ENCODE measurements at regions not wholly inside any gene's neighbourhood (a gene's known extent, or its start where the extent isn't known, plus 50 kb on each side); places are given as distances from the start of the nearest gene placed in this dataset.

DNA sequence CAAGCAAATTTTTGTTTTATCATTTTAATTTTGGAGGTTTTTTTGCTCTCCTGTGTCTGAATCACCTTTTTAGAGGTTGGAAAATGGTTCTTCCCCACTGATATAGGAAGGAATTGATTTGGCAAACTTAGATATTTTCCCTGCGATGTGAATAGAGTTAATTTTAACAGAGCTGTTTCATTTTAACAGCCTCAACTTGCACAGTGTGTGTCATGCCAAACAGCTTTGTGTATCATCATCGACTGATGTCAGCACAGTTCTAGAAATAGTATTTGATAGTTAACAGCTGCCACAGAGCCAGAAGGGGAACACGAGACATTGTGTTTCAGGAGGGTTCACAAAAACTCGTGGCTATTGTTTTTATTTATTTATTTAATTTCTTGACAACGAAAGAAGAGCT lies 243.1 kb upstream of the FOXN3 start:
- intact Hi-C loops (cut with DNase I) = no loop called here
- Histone ChIP-seq H3K36me3 (no peaks in the 10 kb centered on the region), H3K9me3 (peaks cover 0 to 6% (median 0%) of the 10 kb centered on the region in 12 donors), H3K27me3 (no peaks in the 10 kb centered on the region), H3K27ac (peak overlapping the region; percentile 32 to 72 (median 48)), H3K4me3 (peak overlapping the region in 2 of 12 donors; percentile 0 to 11), H3K4me1 (peaks cover 0 to 22% (median 13%) of the 10 kb centered on the region in 12 donors)
- DNase-seq (peak in 4 of 5 donors; percentile 26 to 51 (median 38)), ATAC-seq (peak; percentile 95 to 98 (median 96))
- 0 to 14% (median 9%) methylated on average over 5 of the region's 5 CpGs for WGBS, 4 donors
- no peak for TF ChIP-seq POLR2A (IDR thresholded peaks at IDR 0.05)
- TF ChIP-seq, protein P1, sequence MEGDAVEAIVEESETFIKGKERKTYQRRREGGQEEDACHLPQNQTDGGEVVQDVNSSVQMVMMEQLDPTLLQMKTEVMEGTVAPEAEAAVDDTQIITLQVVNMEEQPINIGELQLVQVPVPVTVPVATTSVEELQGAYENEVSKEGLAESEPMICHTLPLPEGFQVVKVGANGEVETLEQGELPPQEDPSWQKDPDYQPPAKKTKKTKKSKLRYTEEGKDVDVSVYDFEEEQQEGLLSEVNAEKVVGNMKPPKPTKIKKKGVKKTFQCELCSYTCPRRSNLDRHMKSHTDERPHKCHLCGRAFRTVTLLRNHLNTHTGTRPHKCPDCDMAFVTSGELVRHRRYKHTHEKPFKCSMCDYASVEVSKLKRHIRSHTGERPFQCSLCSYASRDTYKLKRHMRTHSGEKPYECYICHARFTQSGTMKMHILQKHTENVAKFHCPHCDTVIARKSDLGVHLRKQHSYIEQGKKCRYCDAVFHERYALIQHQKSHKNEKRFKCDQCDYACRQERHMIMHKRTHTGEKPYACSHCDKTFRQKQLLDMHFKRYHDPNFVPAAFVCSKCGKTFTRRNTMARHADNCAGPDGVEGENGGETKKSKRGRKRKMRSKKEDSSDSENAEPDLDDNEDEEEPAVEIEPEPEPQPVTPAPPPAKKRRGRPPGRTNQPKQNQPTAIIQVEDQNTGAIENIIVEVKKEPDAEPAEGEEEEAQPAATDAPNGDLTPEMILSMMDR (IDR thresholded peaks at IDR 0.05) = no peak

DNA sequence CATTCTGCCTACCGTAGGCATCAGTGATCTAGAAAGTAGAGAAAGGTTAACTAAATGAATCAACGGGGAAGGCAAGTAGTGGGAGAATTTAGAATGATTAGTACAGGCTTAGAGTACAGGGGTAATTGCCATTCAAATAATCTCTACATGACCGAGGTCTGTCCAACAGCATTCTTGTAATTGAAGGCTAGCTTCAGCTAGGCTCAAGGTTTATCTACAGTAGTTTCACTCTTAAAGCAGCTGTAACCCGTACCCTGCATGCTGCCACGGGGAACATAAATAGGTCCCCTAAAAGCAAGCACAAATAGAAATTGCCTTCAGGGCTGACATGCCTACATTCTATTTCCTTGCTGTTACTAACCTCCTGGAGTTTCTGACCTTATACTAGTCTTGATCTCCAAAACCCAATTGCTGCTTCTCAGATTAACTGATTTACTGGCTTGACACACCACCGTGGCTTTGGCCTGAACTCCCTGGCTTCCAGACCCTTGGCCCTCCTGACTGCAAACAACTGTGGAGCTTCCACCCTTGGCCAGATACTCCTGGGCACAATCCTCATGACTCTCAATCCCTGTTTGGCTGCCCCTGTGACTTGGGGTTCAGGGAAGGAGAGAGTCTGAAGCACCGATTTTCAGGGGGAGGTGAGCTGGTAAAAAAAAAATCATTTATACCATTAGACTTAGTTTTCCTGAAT lies 242.1 kb upstream of the FOXN3 start:
- peak; percentile 31 to 59 (median 43) for ATAC-seq
- H3K4me3 ChIP-seq = no peak overlapping the region

DNA sequence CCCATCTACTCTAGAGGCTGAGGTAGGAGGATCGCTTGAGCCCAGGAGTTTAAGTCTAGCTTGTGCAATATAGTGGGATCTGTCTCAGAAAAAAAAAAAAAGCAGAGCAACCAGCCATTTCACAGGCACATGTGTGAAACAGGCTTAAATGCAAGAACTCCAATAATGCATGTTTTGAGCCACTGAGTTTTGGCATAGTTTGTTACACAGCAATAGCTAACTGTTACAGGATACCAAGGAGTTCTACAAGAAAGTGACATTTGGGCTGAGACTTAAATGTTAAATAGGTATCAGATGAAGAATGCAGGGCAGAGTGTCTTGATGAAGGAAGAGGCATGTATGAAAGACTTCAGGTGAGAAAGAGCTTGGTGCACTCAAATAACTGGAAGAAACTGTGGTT lies 240.0 kb upstream of the FOXN3 start:
- H3K27me3 ChIP-seq = no peaks in the 10 kb centered on the region
- intact Hi-C loops (cut with DNase I) = no loop called here
- no peak for ATAC-seq
- no peak overlapping the region for H3K4me3 ChIP-seq
- H3K36me3 ChIP-seq = no peaks in the 10 kb centered on the region
- WGBS, 4 donors = 95 to 100% (median 97%) methylated on average over 1 of the region's 1 CpG
- H3K27ac ChIP-seq = no peak overlapping the region
- peaks cover 0 to 22% (median 14%) of the 10 kb centered on the region in 12 donors for H3K4me1 ChIP-seq
- no peak for DNase-seq
- H3K9me3 ChIP-seq = peaks cover 0 to 6% (median 0%) of the 10 kb centered on the region in 12 donors
- TF ChIP-seq, protein P1 (IDR thresholded peaks at IDR 0.05) = no peak
- no peak for TF ChIP-seq POLR2A (IDR thresholded peaks at IDR 0.05)

More for the DNA sequence above, 242.1 kb upstream of the FOXN3 start:
- Histone ChIP-seq H3K27me3 (no peaks in the 10 kb centered on the region), H3K36me3 (no peaks in the 10 kb centered on the region), H3K27ac (peak overlapping the region in 11 of 12 donors; percentile 12 to 71 (median 44)), H3K4me1 (peaks cover 0 to 22% (median 14%) of the 10 kb centered on the region in 12 donors), H3K9me3 (peaks cover 0 to 6% (median 0%) of the 10 kb centered on the region in 12 donors)
- 44 to 54% (median 50%) methylated on average over 7 of the region's 7 CpGs for WGBS, 4 donors
- no peak for DNase-seq
- intact Hi-C loops (cut with DNase I) = no loop called here
- TF ChIP-seq, protein P1 (IDR thresholded peaks at IDR 0.05) = no peak
- TF ChIP-seq POLR2A (IDR thresholded peaks at IDR 0.05) = no peak

DNA sequence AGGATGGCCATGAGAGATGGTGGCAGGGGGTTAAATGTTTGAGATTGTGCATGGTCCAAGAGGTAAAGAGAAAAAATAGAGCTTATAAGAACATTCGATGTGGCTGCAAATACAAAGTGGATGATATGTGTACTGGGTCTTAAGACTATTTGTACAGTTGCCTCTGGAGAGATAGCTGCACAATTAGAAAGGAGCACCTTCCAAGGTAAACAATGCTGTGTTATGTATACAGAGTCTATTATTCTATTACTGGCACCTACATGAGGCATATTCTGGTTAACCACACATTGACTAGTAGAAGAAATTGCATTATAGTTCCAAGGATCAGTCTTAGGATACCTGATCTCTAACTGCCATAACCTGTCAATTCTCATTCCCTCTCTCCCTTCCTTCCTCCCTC lies 238.0 kb upstream of the FOXN3 start:
- H3K27ac ChIP-seq = no peak overlapping the region
- DNase-seq = no peak
- no peak for TF ChIP-seq POLR2A (IDR thresholded peaks at IDR 0.05)
- TF ChIP-seq, protein P1 (IDR thresholded peaks at IDR 0.05) = no peak
- WGBS, 4 donors = 21 to 58% (median 45%) methylated on average over 1 of the region's 1 CpG
- peaks cover 0 to 15% (median 10%) of the 10 kb centered on the region in 12 donors for H3K4me1 ChIP-seq
- H3K9me3 ChIP-seq = peaks cover 0 to 6% (median 0%) of the 10 kb centered on the region in 12 donors
- no peaks in the 10 kb centered on the region for H3K27me3 ChIP-seq
- H3K36me3 ChIP-seq = no peaks in the 10 kb centered on the region
- H3K4me3 ChIP-seq = no peak overlapping the region
- intact Hi-C loops (cut with DNase I) = no loop called here
- no peak for ATAC-seq

Data from heart left ventricle (tissue), 16 donors.